Thyroid gland (tissue), 4 donors: ENCODE measurements at regions not wholly inside any gene's neighbourhood (a gene's known extent, or its start where the extent isn't known, plus 50 kb on each side); places are given as distances from the start of the nearest gene placed in this dataset.

Source experiments
- CTCF ChIP-seq, 6 experiments: fragments of 200-600 bp in 3 of 6; fragments of 450-650 bp in 3 of 6; sonication (generic) in 3 of 6; IDR thresholded peaks; one replicate each; pipeline ENCODE4 v1.5.1; 2016 to 2019; ENCODE audit warnings: antibody characterized with exemption in 6 of 6, mild to moderate bottlenecking in 2 of 6, inconsistent platforms in 1 of 6, moderate library complexity in 1 of 6
- POLR2A ChIP-seq, 2 donors: fragments of 450-650 bp; IDR thresholded peaks; one replicate each; pipeline ENCODE4 v1.6.1; 2017; ENCODE audit warnings: antibody characterized with exemption in 2 of 2, mild to moderate bottlenecking in 2 of 2, moderate library complexity in 1 of 2

DNA sequence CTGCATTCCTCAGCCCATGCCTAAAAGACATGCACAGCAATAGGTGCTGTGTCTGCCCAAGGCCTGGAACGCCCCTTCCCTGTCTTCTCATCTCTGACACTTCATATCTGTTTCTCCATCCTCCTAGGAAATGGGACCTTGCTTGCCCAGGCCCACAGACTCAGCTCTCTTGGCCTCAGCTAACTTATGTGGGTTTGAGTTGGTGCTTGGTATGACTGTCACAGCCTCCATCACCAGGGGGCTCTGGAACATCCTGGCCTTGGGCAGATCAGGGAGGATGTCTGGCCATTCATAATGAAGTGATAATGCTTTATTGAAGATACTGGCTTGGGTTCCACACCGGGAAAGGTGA is 156.7 kb upstream of the SMAD3 start:
- TF ChIP-seq CTCF (IDR thresholded peaks at IDR 0.05) (no peak), POLR2A (IDR thresholded peaks at IDR 0.05) (no peak)
